ENCODE measurements at regions not wholly inside any gene's neighbourhood (a gene's known extent, or its start where the extent isn't known, plus 50 kb on each side); places are given as distances from the start of the nearest gene placed in this dataset.
"Not testable (repeated sequence)": the region's sequence is repeated elsewhere in the genome, so short reads cannot be mapped to it uniquely, and the experiment has no call there.

- no peak for DNase-seq
Measured at GRCh38 chr5:153939101-153939500, 99.6 kb downstream of the FAM114A2 start.

GRCh38 chr5:153938191-153938842 is 100.4 kb downstream of the FAM114A2 start:
- no peak for DNase-seq

GRCh38 chr5:153937661-153938060 is 101.0 kb downstream of the FAM114A2 start:
- DNase-seq: no peak

GRCh38 chr5:153935151-153935550 is 103.6 kb downstream of the FAM114A2 start:
- DNase-seq: not testable (repeated sequence)

- no peak for DNase-seq
Measured at GRCh38 chr5:153926201-153926600, 112.5 kb downstream of the FAM114A2 start.

GRCh38 chr5:153919161-153919560 is 119.5 kb downstream of the FAM114A2 start:
- DNase-seq: no peak

- DNase-seq: no peak
Measured at GRCh38 chr5:153907170-153907775, 131.4 kb downstream of the FAM114A2 start.

- DNase-seq: no peak
Measured at GRCh38 chr5:153905219-153905618, 133.5 kb downstream of the FAM114A2 start.

- no peak for DNase-seq
Measured at GRCh38 chr5:153903321-153903720, 135.4 kb downstream of the FAM114A2 start.

- DNase-seq: no peak
Measured at GRCh38 chr5:153902016-153902415, 136.7 kb downstream of the FAM114A2 start.

- DNase-seq: no peak
Measured at GRCh38 chr5:153901449-153901848, 137.3 kb downstream of the FAM114A2 start.

GRCh38 chr5:153900703-153901395 is 137.9 kb downstream of the FAM114A2 start:
- no peak for DNase-seq

GRCh38 chr5:153899746-153900145 is 139.0 kb downstream of the FAM114A2 start:
- DNase-seq: no peak

GRCh38 chr5:153896701-153897100 is 142.0 kb downstream of the FAM114A2 start:
- DNase-seq: peak; percentile 41 to 62

- DNase-seq: no peak
Measured at GRCh38 chr5:153896117-153896516, 142.6 kb downstream of the FAM114A2 start.

- DNase-seq: no peak
Measured at GRCh38 chr5:153895266-153895665, 143.4 kb downstream of the FAM114A2 start.

- DNase-seq: no peak
Measured at GRCh38 chr5:153893817-153894216, 144.9 kb downstream of the FAM114A2 start.

GRCh38 chr5:153891394-153891793 is 147.3 kb downstream of the FAM114A2 start:
- DNase-seq: no peak

GRCh38 chr5:153888781-153889180 is 149.9 kb downstream of the FAM114A2 start:
- no peak for DNase-seq

GRCh38 chr5:153885141-153885540 is 153.6 kb downstream of the FAM114A2 start:
- DNase-seq: no peak

GRCh38 chr5:153884612-153884957 is 154.1 kb downstream of the FAM114A2 start:
- DNase-seq: no peak

- no peak for DNase-seq
Measured at GRCh38 chr5:153883854-153884611, 154.7 kb downstream of the FAM114A2 start.

GRCh38 chr5:153881687-153882086 is 157.0 kb downstream of the FAM114A2 start:
- DNase-seq: no peak

All from inflammatory macrophage (primary cell).